Mucosa of descending colon (tissue), 3 donors: ENCODE measurements at regions not wholly inside any gene's neighbourhood (a gene's known extent, or its start where the extent isn't known, plus 50 kb on each side); places are given as distances from the start of the nearest gene placed in this dataset.

Experiments used
- ATAC-seq: fragments of 200-7000 bp; cut with Tn5 transposase; one replicate; pipeline ENCODE4 v1.9.1; 2020; ENCODE audit warnings: mild to moderate bottlenecking, moderate library complexity
- DNase-seq, 3 donors: peaks; one replicate each; pipeline ENCODE4 v3.0.0-alpha.2; 2020
- H3K36me3 ChIP-seq: fragments of 200-600 bp; one replicate; pipeline ENCODE4 v1.8.0; 2021; ENCODE audit warnings: low read depth, mild to moderate bottlenecking
- H3K4me1 ChIP-seq: fragments of 200-600 bp; one replicate; pipeline ENCODE4 v1.8.0; 2021; ENCODE audit warnings: low read depth, mild to moderate bottlenecking
- H3K4me3 ChIP-seq: fragments of 200-600 bp; one replicate; pipeline ENCODE4 v1.8.0; 2021; ENCODE audit warnings: mild to moderate bottlenecking
- H3K9me3 ChIP-seq: fragments of 200-600 bp; one replicate; pipeline ENCODE4 v1.8.0; 2021; ENCODE audit warnings: mild to moderate bottlenecking
- CTCF ChIP-seq: fragments of 200-600 bp; IDR thresholded peaks from one replicate; pipeline ENCODE4 v1.8.0; 2022; ENCODE audit warnings: antibody characterized with exemption, mild to moderate bottlenecking
- intact Hi-C, 2 donors: fragments of 100-400 bp; cut with DNase I in 1 of 2; cut with micrococcal nuclease in 1 of 2; formaldehyde crosslinking; loops; one replicate each; pipeline versions ENCODE4 v1.11.0 to v1.11.1; 2022; cut with DNase I, micrococcal nuclease
- donor health status: DM: no; HTN: no; CAD: no; lungs with moderate emphysema.
- donor health status: DM: no; HTN: no; CAD: no.
- donor health status: DM: no; HTN: yes; CAD: no.

GRCh38 chr19:33933931-33934330, 137.3 kb downstream of the KCTD15 start:
- H3K9me3 ChIP-seq = no peaks in the 10 kb centered on the region
- intact Hi-C loops = no loop called here
- DNase-seq (no peak), ATAC-seq (no peak)
- no peak overlapping the region for H3K4me3 ChIP-seq
- no peaks in the 10 kb centered on the region for H3K4me1 ChIP-seq
- H3K36me3 ChIP-seq = no peaks in the 10 kb centered on the region
- no peak for TF ChIP-seq CTCF

- DNase-seq = peak in 1 of 3 donors; percentile 21
- H3K9me3 ChIP-seq = no peaks in the 10 kb centered on the region
- no peaks in the 10 kb centered on the region for H3K4me1 ChIP-seq
- H3K4me3 ChIP-seq = no peak overlapping the region
- H3K36me3 ChIP-seq = no peaks in the 10 kb centered on the region
- intact Hi-C loops = no loop called here
- no peak for TF ChIP-seq CTCF
- ATAC-seq = peak; percentile 41
Measured at GRCh38 chr19:33938821-33939220, 142.2 kb downstream of the KCTD15 start.

- H3K4me3 ChIP-seq = no peak overlapping the region
- no peaks in the 10 kb centered on the region for H3K9me3 ChIP-seq
- no peak for DNase-seq
- TF ChIP-seq CTCF = no peak
- H3K4me1 ChIP-seq = no peaks in the 10 kb centered on the region
- ATAC-seq = no peak
- intact Hi-C loops = no loop called here
- H3K36me3 ChIP-seq = no peaks in the 10 kb centered on the region
Measured at GRCh38 chr19:33941133-33941532, 144.5 kb downstream of the KCTD15 start.

- DNase-seq = peak in 1 of 3 donors; percentile 5
- no peaks in the 10 kb centered on the region for H3K9me3 ChIP-seq
- ATAC-seq = no peak
- no peaks in the 10 kb centered on the region for H3K4me1 ChIP-seq
- no peak for TF ChIP-seq CTCF
- intact Hi-C loops = no loop called here
- H3K36me3 ChIP-seq = no peaks in the 10 kb centered on the region
- no peak overlapping the region for H3K4me3 ChIP-seq
Measured at GRCh38 chr19:33946535-33947264, 150.0 kb downstream of the KCTD15 start.

- intact Hi-C loops = no loop called here
- no peaks in the 10 kb centered on the region for H3K9me3 ChIP-seq
- DNase-seq = peak in 1 of 3 donors; percentile 8
- ATAC-seq = no peak
- no peak overlapping the region for H3K4me3 ChIP-seq
- TF ChIP-seq CTCF = no peak
- H3K36me3 ChIP-seq = no peaks in the 10 kb centered on the region
- no peaks in the 10 kb centered on the region for H3K4me1 ChIP-seq
Measured at GRCh38 chr19:33947265-33947964, 150.7 kb downstream of the KCTD15 start.
